ENCODE measurements at regions not wholly inside any gene's neighbourhood (a gene's known extent, or its start where the extent isn't known, plus 50 kb on each side); places are given as distances from the start of the nearest gene placed in this dataset.

GRCh38 chr3:170766823-170767575 lies 103.0 kb downstream of the RPL22L1 start:
- Histone ChIP-seq H3K4me1 (replicated peaks in 1 of 2) (no peaks in the 10 kb centered on the region), H3K36me3 (replicated peaks in 1 of 2) (no peaks in the 10 kb centered on the region), H3K4me3 (no peak overlapping the region), H3K9me3 (replicated peaks in 1 of 3) (no peaks in the 10 kb centered on the region), H3K27ac (no peak overlapping the region), H3K27me3 (no peaks in the 10 kb centered on the region)
- no peak for DNase-seq
- TF ChIP-seq CTCF (IDR thresholded peaks at IDR 0.05) (no peak), POLR2A (IDR thresholded peaks at IDR 0.05) (no peak)
- 83 to 85% (median 84%) methylated on average over 4 of the region's 4 CpGs for WGBS, 4 donors
- intact Hi-C loops (cut with DNase I) = no loop called here

- no peak for TF ChIP-seq POLR2A (IDR thresholded peaks at IDR 0.05)
- no peak for TF ChIP-seq CTCF (IDR thresholded peaks at IDR 0.05)
- Histone ChIP-seq H3K36me3 (replicated peaks in 1 of 2) (no peaks in the 10 kb centered on the region), H3K9me3 (replicated peaks in 1 of 3) (no peaks in the 10 kb centered on the region), H3K27ac (no peak overlapping the region), H3K27me3 (no peaks in the 10 kb centered on the region), H3K4me1 (replicated peaks in 1 of 2) (no peaks in the 10 kb centered on the region), H3K4me3 (no peak overlapping the region)
- no peak for DNase-seq
- WGBS, 4 donors = 93 to 97% (median 96%) methylated on average over 3 of the region's 3 CpGs
- intact Hi-C loops (cut with DNase I) = no loop called here
Measured at GRCh38 chr3:170766253-170766652, 103.7 kb downstream of the RPL22L1 start.

GRCh38 chr3:170765419-170766078 lies 104.4 kb downstream of the RPL22L1 start:
- 75 to 82% (median 78%) methylated on average over 4 of the region's 4 CpGs for WGBS, 4 donors
- Histone ChIP-seq H3K4me1 (replicated peaks in 1 of 2) (no peaks in the 10 kb centered on the region), H3K36me3 (replicated peaks in 1 of 2) (no peaks in the 10 kb centered on the region), H3K27ac (no peak overlapping the region), H3K4me3 (no peak overlapping the region), H3K9me3 (replicated peaks in 1 of 3) (no peaks in the 10 kb centered on the region), H3K27me3 (no peaks in the 10 kb centered on the region)
- no peak for DNase-seq
- TF ChIP-seq CTCF (IDR thresholded peaks at IDR 0.05) (no peak), POLR2A (IDR thresholded peaks at IDR 0.05) (no peak)
- intact Hi-C loops (cut with DNase I) = no loop called here

DNA sequence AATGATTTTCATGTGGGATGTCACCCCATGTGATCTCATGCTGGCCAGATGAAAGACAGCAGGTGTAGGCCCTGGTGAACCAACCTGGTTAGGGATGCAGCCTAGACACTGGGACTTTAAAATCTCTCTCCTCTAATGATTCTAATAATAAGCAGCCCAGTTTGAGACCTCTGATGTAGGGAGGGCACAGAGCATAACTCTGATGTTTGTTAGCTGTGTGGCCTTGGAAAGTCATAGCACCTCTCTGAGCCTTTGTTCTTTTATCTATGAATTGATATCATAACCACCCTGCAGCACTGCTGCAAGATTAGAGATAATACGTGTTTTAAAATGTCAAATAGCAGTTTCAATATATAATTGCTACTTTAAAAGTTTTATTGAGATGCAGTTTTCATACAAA lies 106.0 kb downstream of the RPL22L1 start:
- no peak overlapping the region for H3K4me3 ChIP-seq
- H3K36me3 ChIP-seq (replicated peaks in 1 of 2) = no peaks in the 10 kb centered on the region

More for the DNA sequence above, 106.0 kb downstream of the RPL22L1 start:
- Histone ChIP-seq H3K9me3 (replicated peaks in 1 of 3) (no peaks in the 10 kb centered on the region), H3K27me3 (no peaks in the 10 kb centered on the region), H3K4me1 (replicated peaks in 1 of 2) (no peaks in the 10 kb centered on the region), H3K27ac (no peak overlapping the region)
- TF ChIP-seq POLR2A (IDR thresholded peaks at IDR 0.05) (no peak), CTCF (IDR thresholded peaks at IDR 0.05) (no peak)
- intact Hi-C loops (cut with DNase I) = no loop called here
- DNase-seq = no peak
- WGBS, 4 donors = 33 to 69% (median 53%) methylated on average over 1 of the region's 1 CpG
